ENCODE measurements at regions not wholly inside any gene's neighbourhood (a gene's known extent, or its start where the extent isn't known, plus 50 kb on each side); places are given as distances from the start of the nearest gene placed in this dataset.
A peak's percentile ranks its signal among the peaks of the same experiment; 100 is the strongest.
"Not testable (repeated sequence)": the region's sequence is repeated elsewhere in the genome, so short reads cannot be mapped to it uniquely, and the experiment has no call there.

- DNase-seq (ENCODE audit: low read depth) = no peak
- H3K4me3 ChIP-seq (ENCODE audit: low read depth, low read length) = no peak overlapping the region
- no peak for TF ChIP-seq CTCF (IDR thresholded peaks at IDR 0.05; ENCODE audit: control insufficient read depth, extremely low read depth, insufficient read depth)
Observed at GRCh38 chr12:103024650-103025049, 67.2 kb downstream of the ASCL1 start.

- not testable (repeated sequence) for H3K4me3 ChIP-seq (ENCODE audit: low read depth, low read length)
- peak; percentile 4 for DNase-seq (ENCODE audit: low read depth)
Observed at GRCh38 chr12:103026643-103027042, 69.2 kb downstream of the ASCL1 start.

GRCh38 chr12:103028881-103029639 is 71.6 kb downstream of the ASCL1 start:
- H3K4me3 ChIP-seq (ENCODE audit: low read depth, low read length) = no peak overlapping the region
- no peak for TF ChIP-seq CTCF (IDR thresholded peaks at IDR 0.05; ENCODE audit: control insufficient read depth, extremely low read depth, insufficient read depth)

GRCh38 chr12:103036581-103037214 is 79.2 kb downstream of the ASCL1 start:
- no peak for DNase-seq (ENCODE audit: low read depth)
- no peak overlapping the region for H3K4me3 ChIP-seq (ENCODE audit: low read depth, low read length)
- no peak for TF ChIP-seq CTCF (IDR thresholded peaks at IDR 0.05; ENCODE audit: control insufficient read depth, extremely low read depth, insufficient read depth)

More at GRCh38 chr12:103028881-103029639, 71.6 kb downstream of the ASCL1 start:
- DNase-seq (ENCODE audit: low read depth) = no peak

GRCh38 chr12:103043531-103044486 is 86.3 kb downstream of the ASCL1 start:
- no peak overlapping the region for H3K4me3 ChIP-seq (ENCODE audit: low read depth, low read length)
- no peak for TF ChIP-seq CTCF (IDR thresholded peaks at IDR 0.05; ENCODE audit: control insufficient read depth, extremely low read depth, insufficient read depth)

GRCh38 chr12:103046154-103046553 is 88.7 kb downstream of the ASCL1 start:
- DNase-seq (ENCODE audit: low read depth) = no peak
- no peak overlapping the region for H3K4me3 ChIP-seq (ENCODE audit: low read depth, low read length)
- TF ChIP-seq CTCF (IDR thresholded peaks at IDR 0.05; ENCODE audit: control insufficient read depth, extremely low read depth, insufficient read depth) = no peak

More at GRCh38 chr12:103043531-103044486, 86.3 kb downstream of the ASCL1 start:
- no peak for DNase-seq (ENCODE audit: low read depth)

GRCh38 chr12:103050273-103050672 is 92.8 kb downstream of the ASCL1 start:
- no peak for TF ChIP-seq CTCF (IDR thresholded peaks at IDR 0.05; ENCODE audit: control insufficient read depth, extremely low read depth, insufficient read depth)
- no peak overlapping the region for H3K4me3 ChIP-seq (ENCODE audit: low read depth, low read length)
- no peak for DNase-seq (ENCODE audit: low read depth)
